ENCODE measurements at regions not wholly inside any gene's neighbourhood (a gene's known extent, or its start where the extent isn't known, plus 50 kb on each side); places are given as distances from the start of the nearest gene placed in this dataset.

- H2AFZ ChIP-seq (ENCODE audit: low read length), result no peak overlapping the region
These were observed 763.7 kb downstream of the PDHA2 start for GRCh38 chr4:96603641-96604040.

GRCh38 chr4:96606451-96606850 lies 766.6 kb downstream of the PDHA2 start:
- H3K79me2 ChIP-seq (ENCODE audit: insufficient read depth, low read length), result no peaks in the 10 kb centered on the region
- H3K9me2 ChIP-seq (replicated peaks; ENCODE audit: low read depth, low read length), result no peaks in the 10 kb centered on the region
- no peaks in the 10 kb centered on the region for H4K20me1 ChIP-seq (ENCODE audit: insufficient read depth, low read length, poor library complexity, severe bottlenecking)
- no peak overlapping the region for H3K4me3 ChIP-seq (ENCODE audit: low read length, poor library complexity, severe bottlenecking)
- no peak overlapping the region for H3K4me2 ChIP-seq (ENCODE audit: low read depth, low read length, poor library complexity, severe bottlenecking)
- H2AFZ ChIP-seq (ENCODE audit: low read length), result no peak overlapping the region
- no peaks in the 10 kb centered on the region for H3K4me1 ChIP-seq (ENCODE audit: insufficient read depth, low read length, poor library complexity, severe bottlenecking)
- no peaks in the 10 kb centered on the region for H3F3A ChIP-seq (ENCODE audit: low read depth)
- no peaks in the 10 kb centered on the region for H3K9me3 ChIP-seq (ENCODE audit: insufficient read depth, low read depth, low read length)
- H3K27me3 ChIP-seq (ENCODE audit: insufficient read depth, low read length, poor library complexity, severe bottlenecking), result no peaks in the 10 kb centered on the region
- TF ChIP-seq CTCF (conservative IDR thresholded peaks at IDR 0.05; ENCODE audit: low read length) (no peak), EZH2phosphoT487 (IDR thresholded peaks at IDR 0.05; ENCODE audit: borderline replicate concordance) (no peak)
- no peak overlapping the region for H3K9ac ChIP-seq (ENCODE audit: low read depth, low read length, poor library complexity, severe bottlenecking)
- no peaks in the 10 kb centered on the region for H3K36me3 ChIP-seq (ENCODE audit: insufficient read depth, low read length)

More at GRCh38 chr4:96603641-96604040, 763.7 kb downstream of the PDHA2 start:
- Histone ChIP-seq H3K4me1 (ENCODE audit: insufficient read depth, low read length, poor library complexity, severe bottlenecking) (no peaks in the 10 kb centered on the region), H3K27me3 (ENCODE audit: insufficient read depth, low read length, poor library complexity, severe bottlenecking) (no peaks in the 10 kb centered on the region), H4K20me1 (ENCODE audit: insufficient read depth, low read length, poor library complexity, severe bottlenecking) (no peaks in the 10 kb centered on the region), H3K4me3 (ENCODE audit: low read length, poor library complexity, severe bottlenecking) (no peak overlapping the region), H3K4me2 (ENCODE audit: low read depth, low read length, poor library complexity, severe bottlenecking) (no peak overlapping the region), H3F3A (ENCODE audit: low read depth) (no peaks in the 10 kb centered on the region), H3K9me2 (replicated peaks; ENCODE audit: low read depth, low read length) (no peaks in the 10 kb centered on the region), H3K79me2 (ENCODE audit: insufficient read depth, low read length) (no peaks in the 10 kb centered on the region), H3K9me3 (ENCODE audit: insufficient read depth, low read depth, low read length) (no peaks in the 10 kb centered on the region), H3K36me3 (ENCODE audit: insufficient read depth, low read length) (no peaks in the 10 kb centered on the region), H3K9ac (ENCODE audit: low read depth, low read length, poor library complexity, severe bottlenecking) (no peak overlapping the region)
- TF ChIP-seq EZH2phosphoT487 (IDR thresholded peaks at IDR 0.05; ENCODE audit: borderline replicate concordance), result no peak
- TF ChIP-seq CTCF (conservative IDR thresholded peaks at IDR 0.05; ENCODE audit: low read length), result no peak

- Histone ChIP-seq H3F3A (ENCODE audit: low read depth) (no peaks in the 10 kb centered on the region), H3K4me1 (ENCODE audit: insufficient read depth, low read length, poor library complexity, severe bottlenecking) (no peaks in the 10 kb centered on the region), H3K27me3 (ENCODE audit: insufficient read depth, low read length, poor library complexity, severe bottlenecking) (no peaks in the 10 kb centered on the region), H3K36me3 (ENCODE audit: insufficient read depth, low read length) (no peaks in the 10 kb centered on the region), H2AFZ (ENCODE audit: low read length) (no peak overlapping the region), H3K4me2 (ENCODE audit: low read depth, low read length, poor library complexity, severe bottlenecking) (no peak overlapping the region), H4K20me1 (ENCODE audit: insufficient read depth, low read length, poor library complexity, severe bottlenecking) (no peaks in the 10 kb centered on the region), H3K4me3 (ENCODE audit: low read length, poor library complexity, severe bottlenecking) (no peak overlapping the region), H3K9ac (ENCODE audit: low read depth, low read length, poor library complexity, severe bottlenecking) (no peak overlapping the region), H3K9me3 (ENCODE audit: insufficient read depth, low read depth, low read length) (no peaks in the 10 kb centered on the region), H3K9me2 (replicated peaks; ENCODE audit: low read depth, low read length) (no peaks in the 10 kb centered on the region), H3K79me2 (ENCODE audit: insufficient read depth, low read length) (no peaks in the 10 kb centered on the region)
- no peak for TF ChIP-seq EZH2phosphoT487 (IDR thresholded peaks at IDR 0.05; ENCODE audit: borderline replicate concordance)
- no peak for TF ChIP-seq CTCF (conservative IDR thresholded peaks at IDR 0.05; ENCODE audit: low read length)
These were observed 786.1 kb downstream of the PDHA2 start for GRCh38 chr4:96626023-96626422.
